KMS-11 (cell line): ENCODE measurements at regions not wholly inside any gene's neighbourhood (a gene's known extent, or its start where the extent isn't known, plus 50 kb on each side); places are given as distances from the start of the nearest gene placed in this dataset.

ENCODE experiments used
- H2AFZ ChIP-seq: fragments of 200-600 bp; sonication (generic); 2 replicates; pipeline ENCODE4 v1.6.1; 2016; ENCODE audit warnings: antibody characterized with exemption, mixed run types, low read depth
- H3K27ac ChIP-seq: fragments of 200-600 bp; sonication (generic); 2 replicates; pipeline ENCODE4 v1.6.1; 2016; ENCODE audit warnings: mild to moderate bottlenecking, mixed run types
- H3K27me3 ChIP-seq: fragments of 200-600 bp; sonication (generic); 2 replicates; pipeline ENCODE4 v1.6.1; 2017; ENCODE audit warnings: mild to moderate bottlenecking, low read depth, mixed run types, moderate library complexity; ENCODE audit not compliant: insufficient read depth
- H3K36me3 ChIP-seq: fragments of 200-600 bp; sonication (generic); 2 replicates; pipeline ENCODE4 v1.6.1; 2017; ENCODE audit warnings: mild to moderate bottlenecking, mixed run types; ENCODE audit not compliant: insufficient read depth
- H3K4me1 ChIP-seq: fragments of 200-600 bp; sonication (generic); 2 replicates; pipeline ENCODE4 v1.6.1; 2016; ENCODE audit warnings: mild to moderate bottlenecking, low read depth, mixed run types; ENCODE audit not compliant: poor library complexity, severe bottlenecking
- H3K4me2 ChIP-seq: fragments of 200-600 bp; sonication (generic); 2 replicates; pipeline ENCODE4 v1.7.0; 2016; ENCODE audit warnings: mild to moderate bottlenecking, mixed run types
- H3K4me3 ChIP-seq: fragments of 200-600 bp; sonication (generic); IDR thresholded peaks from 2 replicates; pipeline ENCODE4 v1.6.1; 2017; ENCODE audit warnings: low read depth, low read length, mixed read lengths; ENCODE audit not compliant: insufficient read depth
- H3K79me2 ChIP-seq: fragments of 200-600 bp; sonication (generic); 2 replicates; pipeline ENCODE4 v1.6.1; 2016; ENCODE audit warnings: low read depth, mixed run types; ENCODE audit not compliant: insufficient read depth
- H3K9ac ChIP-seq: fragments of 200-600 bp; sonication (generic); 2 replicates; pipeline ENCODE4 v1.6.1; 2016; ENCODE audit warnings: mild to moderate bottlenecking, mixed run types
- H4K20me1 ChIP-seq: fragments of 200-600 bp; sonication (generic); 2 replicates; pipeline ENCODE4 v1.6.1; 2016; ENCODE audit warnings: mild to moderate bottlenecking, mixed run types; ENCODE audit not compliant: insufficient read depth
- CTCF ChIP-seq: fragments of 200-600 bp; sonication (generic); conservative IDR thresholded peaks from 2 replicates; pipeline ENCODE4 v1.6.1; 2017; ENCODE audit warnings: low read depth, mild to moderate bottlenecking, antibody characterized with exemption, low read length, moderate library complexity, mixed read lengths

GRCh38 chrX:45322820-45323219 lies 122.1 kb upstream of the DIPK2B start:
- H4K20me1 ChIP-seq = no peaks in the 10 kb centered on the region
- no peak overlapping the region for H3K4me3 ChIP-seq
- no peaks in the 10 kb centered on the region for H3K4me1 ChIP-seq
- no peak overlapping the region for H3K4me2 ChIP-seq
- H2AFZ ChIP-seq = no peak overlapping the region
- no peak overlapping the region for H3K9ac ChIP-seq
- no peaks in the 10 kb centered on the region for H3K36me3 ChIP-seq
- no peak for TF ChIP-seq CTCF
- no peaks in the 10 kb centered on the region for H3K79me2 ChIP-seq
- no peaks in the 10 kb centered on the region for H3K27me3 ChIP-seq
- no peak overlapping the region for H3K27ac ChIP-seq

- TF ChIP-seq CTCF = 0 out of 2 replicates have a peak, but pooled peaks have one; percentile 23
- H3K9ac ChIP-seq = no peak overlapping the region
Observed at GRCh38 chrX:45322382-45322781, 121.7 kb upstream of the DIPK2B start.

GRCh38 chrX:45320191-45320590 lies 119.5 kb upstream of the DIPK2B start:
- Histone ChIP-seq H3K4me1 (no peaks in the 10 kb centered on the region), H3K4me2 (no peak overlapping the region), H3K36me3 (no peaks in the 10 kb centered on the region), H3K27me3 (no peaks in the 10 kb centered on the region), H3K4me3 (no peak overlapping the region), H2AFZ (no peak overlapping the region), H4K20me1 (no peaks in the 10 kb centered on the region), H3K79me2 (no peaks in the 10 kb centered on the region), H3K27ac (no peak overlapping the region), H3K9ac (no peak overlapping the region)
- no peak for TF ChIP-seq CTCF

More at GRCh38 chrX:45322382-45322781, 121.7 kb upstream of the DIPK2B start:
- Histone ChIP-seq H4K20me1 (no peaks in the 10 kb centered on the region), H3K4me3 (no peak overlapping the region), H3K4me2 (no peak overlapping the region), H3K4me1 (no peaks in the 10 kb centered on the region), H2AFZ (no peak overlapping the region), H3K36me3 (no peaks in the 10 kb centered on the region), H3K27ac (no peak overlapping the region), H3K27me3 (no peaks in the 10 kb centered on the region), H3K79me2 (no peaks in the 10 kb centered on the region)

- no peaks in the 10 kb centered on the region for H3K79me2 ChIP-seq
- no peak for TF ChIP-seq CTCF
- H3K36me3 ChIP-seq = no peaks in the 10 kb centered on the region
- no peaks in the 10 kb centered on the region for H3K27me3 ChIP-seq
- H3K9ac ChIP-seq = no peak overlapping the region
- H2AFZ ChIP-seq = no peak overlapping the region
- H3K27ac ChIP-seq = no peak overlapping the region
- H4K20me1 ChIP-seq = no peaks in the 10 kb centered on the region
- H3K4me1 ChIP-seq = no peaks in the 10 kb centered on the region
- no peak overlapping the region for H3K4me3 ChIP-seq
- H3K4me2 ChIP-seq = no peak overlapping the region
Observed at GRCh38 chrX:45309801-45310200, 109.1 kb upstream of the DIPK2B start.

- Histone ChIP-seq H4K20me1 (no peaks in the 10 kb centered on the region), H3K27ac (no peak overlapping the region), H3K4me2 (no peak overlapping the region), H3K4me1 (no peaks in the 10 kb centered on the region), H3K79me2 (no peaks in the 10 kb centered on the region), H2AFZ (no peak overlapping the region), H3K9ac (no peak overlapping the region), H3K4me3 (no peak overlapping the region), H3K36me3 (no peaks in the 10 kb centered on the region), H3K27me3 (no peaks in the 10 kb centered on the region)
- no peak for TF ChIP-seq CTCF
Observed at GRCh38 chrX:45309096-45309495, 108.4 kb upstream of the DIPK2B start.
